ENCODE measurements at regions not wholly inside any gene's neighbourhood (a gene's known extent, or its start where the extent isn't known, plus 50 kb on each side); places are given as distances from the start of the nearest gene placed in this dataset.

DNA sequence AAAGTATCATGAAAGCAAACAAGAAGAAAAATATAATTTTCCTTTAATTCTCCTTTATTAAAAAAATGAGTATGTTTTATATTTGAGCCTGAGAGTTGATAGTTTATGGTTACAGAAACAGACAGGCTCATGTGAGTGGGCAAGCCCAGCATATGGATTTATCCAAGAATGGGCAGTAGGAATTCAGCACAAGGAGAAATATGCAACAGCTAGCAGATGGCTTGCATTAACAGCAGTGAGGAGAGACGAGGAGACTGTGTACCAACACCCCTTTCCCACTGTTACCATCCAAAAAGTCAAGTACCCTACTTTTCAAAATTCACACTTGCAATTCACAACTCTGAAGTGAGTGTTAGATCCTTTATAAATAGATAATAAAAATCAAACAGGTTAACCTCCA, 1760.2 kb upstream of the TENM3 start:
- DNase-seq = no peak

DNA sequence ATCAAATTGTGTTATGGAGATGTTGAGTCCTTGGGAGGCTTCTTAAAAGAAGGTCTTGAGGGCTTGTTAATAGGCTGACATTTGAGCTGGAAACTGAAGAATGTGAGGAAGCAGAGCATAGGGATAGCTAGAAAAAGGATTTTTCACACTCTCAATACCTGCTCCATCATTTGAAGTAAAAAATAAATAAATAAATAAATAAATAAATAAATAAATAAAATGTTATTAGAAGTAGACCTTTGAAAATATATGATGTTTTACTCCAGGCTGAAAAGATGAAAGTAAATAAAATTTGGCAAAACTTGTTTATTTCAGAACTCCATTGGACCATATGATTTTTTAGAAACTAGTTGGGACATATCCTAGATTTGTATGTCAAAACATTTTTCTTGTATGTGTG, 1757.8 kb upstream of the TENM3 start:
- no peak for DNase-seq

DNA sequence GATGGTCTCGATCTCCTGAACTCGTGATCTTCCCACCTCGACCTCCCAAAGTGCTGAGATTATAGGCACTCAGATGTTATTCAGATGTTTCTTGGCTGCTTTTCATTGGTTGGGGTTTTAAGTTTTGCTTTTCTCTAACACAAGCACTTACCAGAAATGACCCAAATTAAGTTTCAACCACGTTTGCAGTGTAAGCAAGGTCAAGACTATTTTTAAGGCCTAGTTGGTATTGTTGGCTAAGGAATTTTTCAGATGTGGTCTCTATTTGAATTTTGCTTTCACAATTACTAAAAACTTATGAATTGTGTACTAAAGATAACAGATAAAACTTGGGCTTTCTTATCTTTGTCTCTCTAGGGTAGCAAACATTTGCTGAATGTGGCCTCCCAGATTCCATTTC, 1756.9 kb upstream of the TENM3 start:
- DNase-seq = no peak

DNA sequence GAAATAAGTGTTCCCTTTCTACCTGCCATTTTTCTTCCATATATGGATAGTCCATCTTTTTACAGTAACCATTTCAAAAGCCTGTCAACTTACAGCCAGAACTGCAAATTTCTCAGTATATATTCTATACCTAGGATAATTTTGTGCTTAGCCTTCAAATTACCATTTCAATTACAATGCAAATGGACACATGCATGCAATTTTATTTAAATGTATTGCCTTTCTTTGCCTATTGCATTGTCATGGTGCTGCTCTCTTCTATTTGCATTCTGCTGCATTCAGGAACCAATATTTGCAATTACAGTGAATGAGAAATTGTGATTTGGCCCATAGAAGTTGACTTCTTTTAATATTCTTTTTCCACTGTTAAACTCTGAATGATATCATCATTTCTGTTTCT, 1753.4 kb upstream of the TENM3 start:
- no peak for DNase-seq

DNA sequence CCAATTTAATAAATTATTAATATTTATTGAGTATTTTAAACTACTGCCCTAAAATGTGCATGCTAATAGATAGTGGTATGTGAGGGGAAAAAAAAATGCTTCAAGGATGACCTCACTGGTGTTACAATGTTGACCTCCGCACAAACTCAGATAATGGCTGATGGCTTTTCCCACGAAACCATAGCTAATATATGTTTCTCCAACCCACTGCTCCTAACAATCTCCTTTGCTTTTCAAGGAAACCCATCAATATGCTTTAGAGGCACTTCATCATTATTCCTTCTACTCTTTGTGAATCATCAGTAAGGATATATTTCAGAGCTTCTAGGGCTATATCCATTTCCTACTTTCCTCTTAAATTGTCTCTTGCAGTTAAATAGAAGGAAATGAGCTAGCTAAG, 1752.0 kb upstream of the TENM3 start:
- DNase-seq = no peak

DNA sequence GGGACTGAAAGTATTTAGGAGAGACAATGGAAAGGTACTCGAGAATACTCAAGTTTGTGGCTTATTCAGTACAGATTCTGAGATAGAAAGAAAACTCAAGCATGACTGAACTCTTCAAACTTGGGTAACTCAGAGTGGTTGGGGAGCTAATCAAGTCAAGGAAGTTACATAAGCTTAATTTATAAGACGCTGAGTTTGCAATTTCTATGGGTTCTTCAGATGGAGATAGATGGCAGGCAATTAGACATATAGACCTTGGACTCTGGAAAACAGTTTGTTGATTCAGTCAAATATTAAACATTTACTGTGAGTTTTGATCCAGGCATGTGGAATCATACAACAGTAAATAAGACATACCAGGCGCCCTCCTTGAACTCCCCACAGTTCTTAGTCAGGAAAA, 1749.9 kb upstream of the TENM3 start:
- DNase-seq = no peak

DNA sequence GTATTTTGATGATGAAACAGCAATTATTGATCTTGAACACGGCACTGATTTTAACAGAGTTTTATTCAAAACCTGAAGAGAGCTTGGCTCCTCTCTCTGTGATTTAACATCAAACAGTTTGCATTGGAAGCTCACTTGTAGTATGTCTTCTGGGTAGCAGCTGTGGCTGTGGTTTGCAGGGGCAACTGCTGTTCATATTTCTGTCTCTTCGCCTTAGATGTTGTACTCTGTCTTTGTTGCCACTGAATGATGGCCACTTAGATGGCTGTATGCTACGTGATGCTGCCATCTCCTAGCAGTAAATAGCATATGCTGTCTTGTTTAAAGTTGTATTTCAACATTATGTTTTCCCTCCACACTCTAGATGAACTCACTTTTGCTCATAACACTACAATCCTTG, 1743.0 kb upstream of the TENM3 start:
- DNase-seq = no peak

DNA sequence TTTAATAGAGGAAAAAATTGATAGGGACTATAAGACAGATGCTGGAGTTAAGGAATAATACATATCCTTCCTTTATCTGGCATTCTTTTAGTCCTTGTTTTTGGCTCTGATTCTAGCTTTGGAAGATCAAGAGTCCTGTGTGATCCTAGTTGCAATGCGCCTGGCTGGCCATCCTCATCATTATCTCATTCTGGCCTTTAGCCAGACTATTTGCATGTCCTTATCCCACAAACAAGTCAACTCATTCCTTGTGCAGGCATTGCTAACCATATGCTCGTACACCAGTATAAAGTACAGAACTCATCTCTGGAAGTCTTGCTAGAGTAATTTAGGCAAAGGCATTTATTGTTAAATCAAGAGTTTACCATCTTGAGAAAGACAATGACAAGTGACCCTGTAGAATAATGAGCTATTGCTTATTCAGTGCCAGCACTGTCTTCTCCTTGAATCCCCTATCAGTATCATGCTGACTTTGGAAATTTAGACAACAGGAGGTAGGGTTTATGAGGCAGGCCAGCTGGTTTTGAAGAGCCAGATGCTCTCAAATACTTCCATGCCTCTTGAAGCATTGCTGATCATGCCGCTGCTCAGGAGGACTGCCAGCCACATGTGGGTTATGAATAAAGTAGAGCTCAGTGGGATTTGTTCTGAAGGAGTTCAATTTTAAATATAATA, 1730.3 kb upstream of the TENM3 start:
- peak; percentile 82 for DNase-seq

DNA sequence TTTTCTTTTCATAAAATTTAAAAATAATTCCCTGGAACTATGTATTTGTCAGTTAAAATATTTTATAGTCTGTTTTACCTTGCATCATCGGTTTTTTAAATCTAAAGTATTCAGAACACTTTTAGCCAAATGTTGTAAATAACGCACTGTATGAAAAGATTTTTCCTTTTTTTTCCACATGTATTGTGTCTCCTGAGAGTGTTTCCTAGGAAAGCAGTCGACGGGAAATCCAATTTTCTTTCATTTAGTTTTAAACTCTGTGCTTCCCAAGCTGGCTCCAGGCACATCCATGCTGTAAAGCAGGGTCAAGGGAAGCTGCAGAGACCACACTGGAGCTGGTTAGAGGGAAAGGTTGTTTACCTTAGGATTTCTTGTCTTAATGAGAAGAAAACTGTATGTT, 1724.3 kb upstream of the TENM3 start:
- DNase-seq = peak; percentile 20

DNA sequence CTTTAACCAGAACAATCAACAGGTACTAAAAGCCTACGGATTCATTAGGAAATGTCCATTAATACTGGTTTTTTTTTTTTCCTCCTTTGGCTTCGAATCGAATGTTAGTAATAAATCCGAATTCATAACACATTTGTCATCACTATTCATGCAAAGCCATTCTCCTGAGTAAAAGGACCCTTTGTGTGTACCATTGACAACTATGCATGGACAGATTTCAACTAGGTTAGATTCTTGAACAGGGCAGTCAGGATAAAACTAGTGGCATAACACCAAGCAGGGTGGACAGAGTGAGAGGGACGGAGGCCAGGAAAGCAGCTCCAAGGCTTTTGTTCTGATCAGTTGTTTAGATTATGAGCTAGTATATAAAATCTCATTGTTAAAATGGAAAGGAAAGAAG, 1722.0 kb upstream of the TENM3 start:
- no peak for DNase-seq

DNA sequence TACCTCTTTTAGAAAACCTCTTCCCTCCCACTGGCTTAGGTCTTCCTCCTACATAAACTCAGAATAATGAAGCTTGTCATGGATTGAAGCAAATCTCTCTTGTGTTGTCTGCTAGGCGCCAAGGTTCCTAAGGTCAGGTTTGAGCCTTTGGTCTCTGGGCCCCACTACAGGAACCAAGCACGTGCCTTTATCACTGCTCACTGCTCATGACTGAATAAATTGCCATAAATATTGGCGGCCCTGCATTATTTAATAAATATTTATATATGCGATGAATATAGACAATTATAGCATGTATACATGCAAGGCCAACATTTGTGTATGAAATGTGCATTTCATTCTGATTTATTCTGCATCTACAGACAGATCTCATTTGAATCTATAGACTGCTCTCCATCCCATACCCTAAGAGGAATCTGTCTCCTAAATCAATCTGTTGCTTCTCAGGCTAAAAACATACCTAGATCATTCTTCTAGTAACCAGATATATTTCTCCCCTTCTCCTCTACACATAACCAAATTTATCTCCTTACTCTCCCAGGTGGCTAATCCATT, 1717.6 kb upstream of the TENM3 start:
- no peak for DNase-seq

DNA sequence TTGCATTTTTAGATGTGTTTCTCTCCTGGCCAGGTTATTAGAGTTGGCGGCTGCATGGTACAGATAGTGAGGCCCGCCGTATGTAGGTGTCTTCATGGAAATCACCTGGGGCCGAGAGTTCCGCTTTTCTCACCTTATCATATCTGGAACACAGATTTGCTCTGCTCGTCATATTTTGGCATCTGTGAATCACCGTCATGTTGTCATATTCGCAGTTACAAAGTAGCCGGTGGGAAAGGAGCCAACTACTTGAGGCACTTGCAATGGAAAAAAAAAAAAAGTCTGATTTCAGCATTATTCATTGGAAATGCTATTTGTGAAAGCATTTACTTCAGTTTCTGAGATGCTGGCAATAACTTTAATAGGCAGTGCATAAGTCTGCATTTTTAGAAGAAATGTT, 1715.2 kb upstream of the TENM3 start:
- DNase-seq = no peak

DNA sequence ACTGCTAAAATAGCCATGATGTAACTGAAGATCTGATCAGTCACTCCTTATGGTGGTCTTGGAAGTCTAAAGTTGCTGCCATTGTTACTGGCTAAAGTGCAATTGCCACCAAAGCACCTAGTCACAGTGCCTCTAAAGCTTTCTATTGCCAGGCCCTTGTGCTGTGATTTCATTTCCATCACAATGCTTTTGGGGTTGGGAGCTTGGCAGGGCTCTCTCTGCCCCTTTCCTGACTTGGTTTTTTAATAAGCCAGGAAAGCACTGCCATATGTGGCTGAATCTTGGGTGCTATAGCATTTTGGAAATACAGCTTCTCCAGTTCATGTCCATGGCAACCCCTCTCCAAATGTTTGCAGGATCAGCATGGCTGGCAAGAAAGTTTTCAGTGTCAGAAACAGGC, 1712.4 kb upstream of the TENM3 start:
- DNase-seq = no peak

DNA sequence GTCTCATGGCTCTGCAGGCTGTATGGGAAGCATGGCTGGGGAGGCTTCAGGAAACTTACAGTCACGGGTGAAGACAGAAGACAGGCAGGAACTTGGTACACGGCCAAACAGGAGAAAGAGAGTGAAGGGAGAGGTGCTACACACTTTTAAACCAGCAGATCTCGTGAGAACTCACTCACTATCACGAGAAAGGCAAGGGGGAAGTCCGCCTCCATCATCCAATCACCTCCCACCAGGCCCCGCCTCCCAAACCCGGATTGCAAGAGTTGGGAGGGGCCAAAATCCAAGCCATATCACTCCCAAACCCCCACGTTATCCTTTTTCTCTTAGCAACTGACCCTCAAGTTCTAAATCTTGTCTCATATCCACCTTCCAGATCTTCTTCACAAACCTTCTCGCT, 1710.5 kb upstream of the TENM3 start:
- no peak for DNase-seq

DNA sequence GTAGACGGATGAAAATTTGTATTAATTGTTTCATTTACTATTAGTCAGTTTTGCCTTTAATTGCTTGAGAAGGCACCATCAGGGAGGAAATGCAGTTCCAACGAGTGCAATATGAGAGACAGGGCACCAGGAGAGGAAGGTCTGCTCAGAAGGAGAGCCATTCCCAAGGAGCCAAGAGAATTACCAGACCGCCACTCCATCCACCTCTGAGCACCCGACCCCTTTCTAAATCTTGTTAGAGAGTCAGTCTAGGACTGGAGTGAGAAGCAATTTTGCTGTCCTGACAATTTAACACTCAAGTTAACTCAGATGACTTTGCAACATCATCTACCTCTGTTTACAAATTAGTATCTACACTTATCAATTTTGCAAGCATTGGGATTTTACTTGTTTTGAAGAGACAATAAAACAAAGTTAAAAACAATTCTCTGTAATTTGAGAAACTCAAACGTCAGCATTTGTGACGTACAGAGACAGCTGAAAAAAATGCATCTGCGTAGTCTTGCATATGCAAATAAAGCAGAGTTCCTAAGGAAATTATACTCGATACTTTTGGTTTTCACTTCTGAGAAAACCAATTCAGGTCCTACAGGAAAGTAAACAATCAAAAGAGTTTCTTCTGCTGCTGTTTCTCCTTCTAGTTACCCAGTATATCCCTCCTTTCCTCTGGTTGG, 1704.7 kb upstream of the TENM3 start:
- DNase-seq = peak; percentile 82

DNA sequence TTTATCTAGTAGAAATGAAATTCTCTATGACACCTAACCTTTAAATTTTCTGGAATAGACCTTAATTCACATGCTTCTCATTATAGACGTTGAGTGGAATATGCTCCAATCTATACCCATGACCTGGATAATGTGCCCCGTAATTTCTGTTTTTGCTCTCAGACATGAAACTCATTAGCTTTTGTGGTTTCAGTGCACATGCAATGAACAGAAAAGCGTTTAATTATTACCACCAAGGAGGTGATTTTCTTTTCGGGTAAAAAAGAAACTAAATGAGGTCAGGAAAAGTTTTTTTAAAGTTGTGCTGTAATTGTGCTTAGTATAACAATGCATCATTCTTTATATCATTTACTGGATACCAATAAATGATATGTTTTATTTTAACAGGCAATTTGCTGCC, 1703.9 kb upstream of the TENM3 start:
- no peak for DNase-seq

DNA sequence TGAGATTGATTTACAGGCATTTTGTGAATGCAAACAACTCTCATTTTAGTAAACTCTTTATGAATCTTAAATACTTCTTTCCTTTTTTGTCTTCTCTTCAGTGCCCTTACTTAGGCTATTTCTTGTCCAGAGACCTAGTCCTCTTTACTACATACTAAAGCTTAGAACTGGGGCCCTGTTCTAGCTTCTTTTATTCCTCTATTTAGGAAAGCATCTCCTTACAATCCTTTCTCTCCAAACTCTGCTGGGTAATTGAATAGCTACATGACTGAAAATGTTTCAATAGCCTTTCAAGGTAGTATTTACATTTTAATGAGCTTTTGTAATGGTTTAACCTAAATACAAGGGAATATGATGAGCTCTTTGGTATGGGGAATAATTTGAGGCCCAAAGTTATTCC, 1701.5 kb upstream of the TENM3 start:
- no peak for DNase-seq

DNA sequence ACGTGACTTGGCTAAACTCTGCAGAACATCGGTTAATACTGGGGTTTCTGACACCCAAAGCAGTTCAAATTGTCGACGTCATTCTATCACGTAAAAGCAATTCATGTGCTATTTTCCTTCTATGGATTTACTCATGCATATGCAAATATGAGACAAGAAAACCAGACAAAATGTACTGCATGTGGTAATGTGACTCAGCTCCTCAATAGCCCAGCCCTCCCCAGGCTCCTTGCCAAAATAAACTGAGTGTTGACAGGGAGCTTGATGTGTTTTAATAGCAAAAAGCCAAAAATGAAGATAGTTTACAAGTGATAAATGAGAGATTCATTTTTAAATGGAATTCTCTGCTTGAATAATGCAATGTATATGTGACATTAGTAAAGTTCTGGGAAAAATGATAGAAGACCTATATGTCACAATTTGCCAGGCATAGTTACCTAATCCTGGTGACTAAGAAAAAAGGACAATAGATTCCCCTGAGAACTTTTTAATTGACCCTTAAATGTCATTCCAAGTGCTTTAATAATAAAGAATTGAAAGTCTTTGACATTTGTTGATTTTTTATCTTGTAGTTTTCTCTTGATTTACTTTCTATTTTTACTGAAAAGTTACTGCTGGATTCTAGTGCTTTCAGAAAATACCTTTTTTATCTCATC, 1700.6 kb upstream of the TENM3 start:
- no peak for DNase-seq

DNA sequence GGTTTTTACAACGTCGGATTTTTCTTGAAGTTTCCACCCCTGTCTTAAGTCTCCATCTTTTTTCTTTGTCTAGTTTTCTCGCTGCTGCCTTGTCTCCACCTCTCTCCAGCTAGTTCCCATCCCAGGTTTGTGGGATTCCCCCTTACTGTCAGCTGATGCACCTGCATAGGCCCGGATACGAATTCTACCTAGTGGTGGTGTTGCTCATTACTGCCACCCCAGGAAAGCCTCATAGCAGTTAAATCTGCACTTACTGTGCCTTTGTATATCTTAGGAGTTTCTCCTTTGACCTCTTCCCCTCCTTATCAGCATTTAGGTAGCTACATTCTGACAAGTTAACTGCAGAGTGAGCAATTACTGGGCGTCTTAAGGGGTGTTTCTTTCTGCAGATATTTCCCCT, 1693.1 kb upstream of the TENM3 start:
- no peak for DNase-seq

DNA sequence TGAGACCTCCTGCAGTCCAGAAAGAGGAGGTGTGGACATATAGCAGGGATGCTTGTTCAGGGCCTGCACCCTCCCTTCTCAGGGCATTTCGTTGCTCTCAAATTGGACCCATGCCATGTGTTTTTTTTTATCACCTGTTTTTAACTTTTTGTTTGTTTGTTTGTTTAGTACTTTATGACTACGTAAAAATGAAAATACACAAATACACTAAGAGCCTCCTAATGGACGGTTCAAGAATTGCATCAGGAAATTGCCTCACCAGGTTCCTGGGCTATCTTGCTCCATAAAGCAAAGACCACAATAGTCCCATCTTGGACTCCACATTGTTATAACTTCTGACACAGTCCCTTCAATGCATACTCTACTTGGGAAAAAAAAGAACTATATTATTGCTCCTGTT, 1685.9 kb upstream of the TENM3 start:
- peak; percentile 6 for DNase-seq

DNA sequence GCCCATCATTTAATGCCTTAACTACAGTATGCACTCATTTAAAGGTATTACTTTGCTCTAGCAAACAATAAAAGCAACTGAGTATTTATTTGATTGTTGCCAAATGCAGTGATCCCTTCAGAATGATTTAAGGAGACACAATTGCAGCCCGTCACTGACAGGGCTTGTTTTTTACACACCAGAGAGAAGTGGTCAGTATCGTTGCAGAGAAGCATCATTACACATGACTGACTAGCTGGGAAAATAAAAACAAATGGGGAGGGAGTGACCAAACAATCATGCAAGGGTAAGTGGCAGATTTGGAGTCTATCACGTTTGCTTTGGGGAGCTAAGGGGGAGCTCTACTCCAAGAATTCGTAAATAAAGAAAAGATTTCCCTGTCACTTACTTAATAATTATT, 1685.3 kb upstream of the TENM3 start:
- DNase-seq = no peak

DNA sequence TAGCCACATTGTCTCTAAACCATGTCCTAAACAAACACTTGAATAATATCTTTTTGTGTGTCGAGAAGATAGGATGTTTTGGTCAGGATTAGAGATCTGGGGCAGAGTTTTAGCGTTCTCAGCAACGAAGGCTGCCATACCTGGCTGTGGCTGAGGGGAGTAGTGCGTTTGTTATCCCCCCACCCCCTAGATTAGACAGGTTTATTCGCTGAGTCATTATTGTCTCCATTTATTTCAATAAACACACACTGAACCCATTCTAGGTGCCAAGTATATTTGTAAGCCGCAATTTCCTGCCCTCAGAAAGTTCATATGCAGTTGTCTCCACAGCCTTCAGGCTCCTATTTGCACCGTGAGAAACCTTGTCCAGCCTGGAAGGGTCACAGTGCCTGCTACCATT, 1684.8 kb upstream of the TENM3 start:
- DNase-seq = peak; percentile 15

DNA sequence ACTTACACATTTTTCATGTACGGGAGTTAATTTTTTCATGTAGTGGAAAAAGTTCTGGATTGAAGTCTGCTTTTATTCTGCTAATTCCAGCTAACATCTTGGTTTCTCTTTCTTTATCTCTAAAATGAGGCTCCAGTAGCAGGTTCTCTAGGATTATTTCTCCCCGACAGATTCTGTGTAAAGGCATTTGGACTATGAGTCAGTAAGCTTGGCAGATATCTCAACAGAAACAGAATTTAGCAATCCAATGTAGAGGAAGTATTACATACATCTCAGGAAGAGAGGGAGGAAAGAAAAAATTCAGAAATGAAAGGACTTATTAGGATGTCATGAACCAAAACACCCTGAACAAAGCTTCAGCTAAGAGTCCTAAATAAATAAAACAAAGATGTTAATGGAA, 1682.3 kb upstream of the TENM3 start:
- DNase-seq = no peak

DNA sequence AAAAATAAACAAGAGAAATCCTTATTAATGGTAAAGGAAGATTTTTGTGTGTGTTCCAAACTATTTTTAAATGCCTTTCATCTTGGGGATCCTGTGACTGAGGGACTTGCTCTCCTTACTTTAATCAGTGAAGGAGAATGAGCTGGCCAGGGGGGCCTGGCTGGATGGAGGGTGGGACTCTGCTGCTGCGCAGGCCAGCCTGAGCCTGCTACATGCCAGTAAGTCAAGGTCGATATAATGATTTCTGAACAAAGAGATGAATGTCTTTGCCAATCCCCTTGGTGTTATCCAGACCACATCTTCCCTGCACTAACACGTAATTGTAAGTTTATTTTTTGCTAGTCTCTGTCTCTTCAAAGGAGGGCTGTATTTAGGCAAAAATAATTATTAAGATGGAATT, 1679.2 kb upstream of the TENM3 start:
- DNase-seq = no peak
